Tongue (tissue), 1 donor: ENCODE measurements at regions not wholly inside any gene's neighbourhood (a gene's known extent, or its start where the extent isn't known, plus 50 kb on each side); places are given as distances from the start of the nearest gene placed in this dataset.
A peak's percentile ranks its signal among the peaks of the same experiment; 100 is the strongest.
"Not testable (repeated sequence)": the region's sequence is repeated elsewhere in the genome, so short reads cannot be mapped to it uniquely, and the experiment has no call there.

Experiments
- DNase-seq: peaks from one replicate; pipeline ENCODE4 v3.0.0-alpha.2; 2015

GRCh38 chr3:522888-523287 is 326.3 kb downstream of the CHL1 start:
- DNase-seq = no peak

- DNase-seq = no peak
Measured at GRCh38 chr3:525415-525814, 328.9 kb downstream of the CHL1 start.

GRCh38 chr3:535566-536416 is 339.2 kb downstream of the CHL1 start:
- DNase-seq = peak; percentile 68

GRCh38 chr3:536417-536813 is 339.9 kb downstream of the CHL1 start:
- DNase-seq = no peak

- no peak for DNase-seq
Measured at GRCh38 chr3:541062-541801, 344.7 kb downstream of the CHL1 start.

GRCh38 chr3:542021-542420 is 345.5 kb downstream of the CHL1 start:
- no peak for DNase-seq

GRCh38 chr3:549636-550035 is 353.1 kb downstream of the CHL1 start:
- DNase-seq = no peak

- peak; percentile 68 for DNase-seq
Measured at GRCh38 chr3:550471-550870, 353.9 kb downstream of the CHL1 start.

GRCh38 chr3:557972-558371 is 361.4 kb downstream of the CHL1 start:
- no peak for DNase-seq

- no peak for DNase-seq
Measured at GRCh38 chr3:567488-568185, 371.1 kb downstream of the CHL1 start.

GRCh38 chr3:579529-579928 is 383.0 kb downstream of the CHL1 start:
- DNase-seq = not testable (repeated sequence)

- DNase-seq = not testable (repeated sequence)
Measured at GRCh38 chr3:589066-589465, 392.5 kb downstream of the CHL1 start.

GRCh38 chr3:597304-597703 is 400.7 kb downstream of the CHL1 start:
- DNase-seq = not testable (repeated sequence)

GRCh38 chr3:597746-598145 is 401.2 kb downstream of the CHL1 start:
- DNase-seq = not testable (repeated sequence)

GRCh38 chr3:607480-607879 is 410.9 kb downstream of the CHL1 start:
- DNase-seq = not testable (repeated sequence)

GRCh38 chr3:621714-622113 is 425.2 kb downstream of the CHL1 start:
- DNase-seq = no peak

GRCh38 chr3:622314-622713 is 425.8 kb downstream of the CHL1 start:
- DNase-seq = no peak

GRCh38 chr3:623914-624545 is 427.5 kb downstream of the CHL1 start:
- no peak for DNase-seq

GRCh38 chr3:632571-633170 is 436.1 kb downstream of the CHL1 start:
- peak; percentile 77 for DNase-seq

GRCh38 chr3:634511-634910 is 437.9 kb downstream of the CHL1 start:
- DNase-seq = no peak

- no peak for DNase-seq
Measured at GRCh38 chr3:635393-635792, 438.8 kb downstream of the CHL1 start.

- no peak for DNase-seq
Measured at GRCh38 chr3:643376-643775, 446.8 kb downstream of the CHL1 start.
